ENCODE measurements at regions not wholly inside any gene's neighbourhood (a gene's known extent, or its start where the extent isn't known, plus 50 kb on each side); places are given as distances from the start of the nearest gene placed in this dataset.

- BruUV-seq (replicated peaks): no TSS peak
- FAIRE-seq (no peak), DNase-seq (ENCODE audit: extremely low read depth in 1 of 4, low spot score in 3 of 4) (no peak), ATAC-seq (no peak)
- Histone ChIP-seq H4K20me1 (replicated peaks; ENCODE audit: control insufficient read depth, insufficient read depth, low read length) (no peaks in the 10 kb centered on the region), H3K4me2 (ENCODE audit: insufficient read depth, low read length) (no peak overlapping the region), H3K4me3 (no peak overlapping the region), H3K79me2 (ENCODE audit: control insufficient read depth, insufficient read depth, low read length) (no peaks in the 10 kb centered on the region), H3K27ac (ENCODE audit: extremely low read depth, low read depth, low read length) (no peak overlapping the region), H2AFZ (ENCODE audit: low read depth, low read length) (no peak overlapping the region), H3K9me3 (replicated peaks; ENCODE audit: control insufficient read depth, insufficient read depth, low read depth, low read length) (0 out of 2 replicates have a peak, but pooled peaks cover 1% of the 10 kb centered on the region), H3K4me1 (replicated peaks in 1 of 2; ENCODE audit: control insufficient read depth in 2 of 2, insufficient read depth in 2 of 2, low read length in 2 of 2) (no peaks in the 10 kb centered on the region), H3K9me1 (ENCODE audit: control insufficient read depth, insufficient read depth, low read length) (no peaks in the 10 kb centered on the region), H3K36me3 (ENCODE audit: control insufficient read depth, insufficient read depth, low read length) (no peaks in the 10 kb centered on the region), H3K9ac (ENCODE audit: insufficient read depth in 1 of 2, low read depth in 2 of 2, low read length in 2 of 2) (no peak overlapping the region), H3K27me3 (ENCODE audit: control insufficient read depth in 2 of 2, insufficient read depth in 2 of 2, low read length in 2 of 2) (no peaks in the 10 kb centered on the region)
- CTCF ChIA-PET (ENCODE audit: low intra/inter-chr PET ratio): no interaction called here
- in situ Hi-C loops (cut with MboI) (no loop called here), intact Hi-C loops (cut with micrococcal nuclease) (no loop called here)
- POLR2A ChIA-PET: no interaction called here
- TF ChIP-seq, protein P1, sequence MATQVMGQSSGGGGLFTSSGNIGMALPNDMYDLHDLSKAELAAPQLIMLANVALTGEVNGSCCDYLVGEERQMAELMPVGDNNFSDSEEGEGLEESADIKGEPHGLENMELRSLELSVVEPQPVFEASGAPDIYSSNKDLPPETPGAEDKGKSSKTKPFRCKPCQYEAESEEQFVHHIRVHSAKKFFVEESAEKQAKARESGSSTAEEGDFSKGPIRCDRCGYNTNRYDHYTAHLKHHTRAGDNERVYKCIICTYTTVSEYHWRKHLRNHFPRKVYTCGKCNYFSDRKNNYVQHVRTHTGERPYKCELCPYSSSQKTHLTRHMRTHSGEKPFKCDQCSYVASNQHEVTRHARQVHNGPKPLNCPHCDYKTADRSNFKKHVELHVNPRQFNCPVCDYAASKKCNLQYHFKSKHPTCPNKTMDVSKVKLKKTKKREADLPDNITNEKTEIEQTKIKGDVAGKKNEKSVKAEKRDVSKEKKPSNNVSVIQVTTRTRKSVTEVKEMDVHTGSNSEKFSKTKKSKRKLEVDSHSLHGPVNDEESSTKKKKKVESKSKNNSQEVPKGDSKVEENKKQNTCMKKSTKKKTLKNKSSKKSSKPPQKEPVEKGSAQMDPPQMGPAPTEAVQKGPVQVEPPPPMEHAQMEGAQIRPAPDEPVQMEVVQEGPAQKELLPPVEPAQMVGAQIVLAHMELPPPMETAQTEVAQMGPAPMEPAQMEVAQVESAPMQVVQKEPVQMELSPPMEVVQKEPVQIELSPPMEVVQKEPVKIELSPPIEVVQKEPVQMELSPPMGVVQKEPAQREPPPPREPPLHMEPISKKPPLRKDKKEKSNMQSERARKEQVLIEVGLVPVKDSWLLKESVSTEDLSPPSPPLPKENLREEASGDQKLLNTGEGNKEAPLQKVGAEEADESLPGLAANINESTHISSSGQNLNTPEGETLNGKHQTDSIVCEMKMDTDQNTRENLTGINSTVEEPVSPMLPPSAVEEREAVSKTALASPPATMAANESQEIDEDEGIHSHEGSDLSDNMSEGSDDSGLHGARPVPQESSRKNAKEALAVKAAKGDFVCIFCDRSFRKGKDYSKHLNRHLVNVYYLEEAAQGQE (IDR thresholded peaks at IDR 0.05; ENCODE audit: borderline replicate concordance): no peak
- TF ChIP-seq, protein P1 (CRISPR knock-in tag; IDR thresholded peaks at IDR 0.05; ENCODE audit: low read depth): no peak
- TF ChIP-seq POLR3G (IDR thresholded peaks at IDR 0.05; ENCODE audit: extremely low read depth, insufficient read length, insufficient replicate concordance): no peak
- TF ChIP-seq BRD4 (IDR thresholded peaks at IDR 0.05): no peak
- no peak for TF ChIP-seq E4F1 (CRISPR knock-in tag; IDR thresholded peaks at IDR 0.05; ENCODE audit: borderline replicate concordance)
- TF ChIP-seq ZNF253 (CRISPR knock-in tag; conservative IDR thresholded peaks at IDR 0.05): no peak
- no peak for TF ChIP-seq MAFF (IDR thresholded peaks at IDR 0.05; ENCODE audit: low read length)
- no peak for TF ChIP-seq EZH2 (IDR thresholded peaks at IDR 0.05; ENCODE audit: borderline replicate concordance, low read depth, low read length)
- TF ChIP-seq SETDB1 (IDR thresholded peaks at IDR 0.05; ENCODE audit: low read length): no peak
- no peak for TF ChIP-seq DIDO1 (tag; IDR thresholded peaks at IDR 0.05; ENCODE audit: low read depth)
- TF ChIP-seq RBFOX2 (IDR thresholded peaks at IDR 0.05; ENCODE audit: low read depth, low read length): no peak
- no peak for TF ChIP-seq MED1 (CRISPR knock-in tag; IDR thresholded peaks at IDR 0.05; ENCODE audit: borderline replicate concordance)
- no peak for TF ChIP-seq TRIM24 (IDR thresholded peaks at IDR 0.05)
These were observed 744.2 kb upstream of the GRIA3 start for GRCh38 chrX:122439831-122440230.

All from K562 (cell line).